Smooth muscle cell (in vitro differentiated cells): ENCODE measurements at regions not wholly inside any gene's neighbourhood (a gene's known extent, or its start where the extent isn't known, plus 50 kb on each side); places are given as distances from the start of the nearest gene placed in this dataset.
A peak's percentile ranks its signal among the peaks of the same experiment; 100 is the strongest.

Experiments used
- DNase-seq: peaks from one replicate; lab custom pipeline; 2025; ENCODE audit not compliant: unreplicated experiment; lab: John Stamatoyannopoulos, UW
- H2AFZ ChIP-seq: fragments of 200-600 bp; sonication (generic); 2 replicates; pipeline ENCODE4 v1.6.0; 2016; ENCODE audit warnings: antibody characterized with exemption, low read depth, mild to moderate bottlenecking
- H3F3A ChIP-seq: fragments of 200-600 bp; sonication (generic); 2 replicates; pipeline ENCODE4 v1.6.0; 2017; ENCODE audit warnings: antibody characterized with exemption, low read depth
- H3K27ac ChIP-seq: fragments of 200-600 bp; sonication (generic); 2 replicates; pipeline ENCODE4 v1.5.1; 2016; ENCODE audit warnings: low read depth, mild to moderate bottlenecking
- H3K27me3 ChIP-seq: fragments of 200-600 bp; sonication (generic); 2 replicates; pipeline ENCODE4 v1.6.1; 2016; ENCODE audit warnings: low read depth, mild to moderate bottlenecking
- H3K36me3 ChIP-seq: fragments of 200-600 bp; sonication (generic); 2 replicates; pipeline ENCODE4 v1.5.1; 2016; ENCODE audit warnings: low read depth
- H3K4me1 ChIP-seq: fragments of 200-600 bp; sonication (generic); 2 replicates; pipeline ENCODE4 v1.5.1; 2016; ENCODE audit warnings: low read depth
- H3K4me2 ChIP-seq: fragments of 200-600 bp; sonication (generic); 2 replicates; pipeline ENCODE4 v1.6.0; 2016; ENCODE audit warnings: mild to moderate bottlenecking
- H3K4me3 ChIP-seq: fragments of 200-600 bp; sonication (generic); 2 replicates; pipeline ENCODE4 v1.5.1; 2016; ENCODE audit warnings: mild to moderate bottlenecking
- H3K79me2 ChIP-seq: fragments of 200-600 bp; sonication (generic); 2 replicates; pipeline ENCODE4 v1.6.0; 2016; ENCODE audit warnings: low read depth, mild to moderate bottlenecking
- H3K9ac ChIP-seq: fragments of 200-600 bp; sonication (generic); 2 replicates; pipeline ENCODE4 v1.6.0; 2016; ENCODE audit warnings: low read depth
- H3K9me3 ChIP-seq: fragments of 200-600 bp; sonication (generic); replicated peaks from 2 replicates; pipeline ENCODE4 v1.5.1; 2016; ENCODE audit warnings: low read depth
- H4K20me1 ChIP-seq: fragments of 200-600 bp; sonication (generic); 2 replicates; pipeline ENCODE4 v1.6.0; 2016; ENCODE audit warnings: low read depth
- WGBS: methylation state at CpG from one replicate; pipeline ENCODE4 v1.1.7; 2016; ENCODE audit warnings: low lambda C conversion rate; 5-methylcytosine and 5-hydroxymethylcytosine counted together
- TF ChIP-seq, protein P1 (sequence below): fragments of 200-600 bp; sonication (generic); IDR thresholded peaks from 2 replicates; pipeline ENCODE4 v1.5.1; 2017; ENCODE audit warnings: borderline replicate concordance, mild to moderate bottlenecking, antibody characterized with exemption; ENCODE audit not compliant: insufficient read depth, poor library complexity, severe bottlenecking

DNA sequence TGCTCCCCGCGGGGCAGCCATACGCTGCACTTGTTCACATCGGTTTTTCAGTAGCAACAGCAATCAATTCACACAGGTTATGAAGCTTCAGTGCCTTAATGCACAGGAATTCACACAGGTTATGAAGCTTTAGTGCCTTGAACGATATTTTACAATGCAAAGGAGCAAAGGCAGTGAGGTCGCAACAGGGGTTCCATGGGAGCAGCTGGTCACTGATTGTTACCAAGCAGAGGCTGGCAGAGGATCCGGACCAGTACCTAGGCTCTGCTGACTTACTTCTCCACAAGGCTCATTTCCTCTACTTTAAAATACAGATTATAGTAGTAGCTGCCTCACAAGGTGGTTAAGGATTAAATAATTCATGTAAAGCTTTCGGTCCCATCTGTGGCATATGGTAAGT is 95.2 kb upstream of the ODAD2 start:
- no peaks in the 10 kb centered on the region for H3K79me2 ChIP-seq
- H3K4me1 ChIP-seq: no peaks in the 10 kb centered on the region
- DNase-seq: no peak
- no peak overlapping the region for H3K4me3 ChIP-seq
- H3K9me3 ChIP-seq: no peaks in the 10 kb centered on the region
- TF ChIP-seq, protein P1, sequence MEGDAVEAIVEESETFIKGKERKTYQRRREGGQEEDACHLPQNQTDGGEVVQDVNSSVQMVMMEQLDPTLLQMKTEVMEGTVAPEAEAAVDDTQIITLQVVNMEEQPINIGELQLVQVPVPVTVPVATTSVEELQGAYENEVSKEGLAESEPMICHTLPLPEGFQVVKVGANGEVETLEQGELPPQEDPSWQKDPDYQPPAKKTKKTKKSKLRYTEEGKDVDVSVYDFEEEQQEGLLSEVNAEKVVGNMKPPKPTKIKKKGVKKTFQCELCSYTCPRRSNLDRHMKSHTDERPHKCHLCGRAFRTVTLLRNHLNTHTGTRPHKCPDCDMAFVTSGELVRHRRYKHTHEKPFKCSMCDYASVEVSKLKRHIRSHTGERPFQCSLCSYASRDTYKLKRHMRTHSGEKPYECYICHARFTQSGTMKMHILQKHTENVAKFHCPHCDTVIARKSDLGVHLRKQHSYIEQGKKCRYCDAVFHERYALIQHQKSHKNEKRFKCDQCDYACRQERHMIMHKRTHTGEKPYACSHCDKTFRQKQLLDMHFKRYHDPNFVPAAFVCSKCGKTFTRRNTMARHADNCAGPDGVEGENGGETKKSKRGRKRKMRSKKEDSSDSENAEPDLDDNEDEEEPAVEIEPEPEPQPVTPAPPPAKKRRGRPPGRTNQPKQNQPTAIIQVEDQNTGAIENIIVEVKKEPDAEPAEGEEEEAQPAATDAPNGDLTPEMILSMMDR: no peak
- H3K36me3 ChIP-seq: no peaks in the 10 kb centered on the region
- no peak overlapping the region for H2AFZ ChIP-seq
- WGBS: 91% methylated on average over 8 of the region's 8 CpGs
- H3K9ac ChIP-seq: no peak overlapping the region
- no peaks in the 10 kb centered on the region for H3K27me3 ChIP-seq
- H3F3A ChIP-seq: no peaks in the 10 kb centered on the region
- H3K27ac ChIP-seq: no peak overlapping the region
- no peaks in the 10 kb centered on the region for H4K20me1 ChIP-seq
- no peak overlapping the region for H3K4me2 ChIP-seq

DNA sequence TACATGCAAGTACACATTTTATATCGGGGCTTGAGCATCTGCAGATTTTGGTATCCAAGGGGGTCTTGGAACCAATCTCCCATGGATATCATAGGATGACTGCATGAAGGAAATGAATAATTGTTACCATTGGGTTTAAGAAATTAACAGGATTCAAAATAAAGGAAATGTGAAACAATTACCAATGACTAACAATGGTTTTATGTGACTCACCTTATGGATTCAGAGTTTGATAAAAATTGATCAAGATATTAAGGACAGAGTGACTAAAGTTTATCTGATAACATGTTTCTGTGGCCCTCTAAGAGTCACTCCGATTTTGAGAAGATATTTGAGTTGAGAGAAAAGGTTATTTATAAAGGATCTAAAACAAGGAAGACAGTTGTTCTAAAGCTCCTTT is 93.0 kb upstream of the ODAD2 start:
- TF ChIP-seq, protein P1: no peak
- H3F3A ChIP-seq: no peaks in the 10 kb centered on the region
- no peaks in the 10 kb centered on the region for H3K9me3 ChIP-seq
- H3K9ac ChIP-seq: no peak overlapping the region
- no peaks in the 10 kb centered on the region for H3K79me2 ChIP-seq
- H2AFZ ChIP-seq: no peak overlapping the region
- DNase-seq: no peak
- no peaks in the 10 kb centered on the region for H3K4me1 ChIP-seq
- no peaks in the 10 kb centered on the region for H4K20me1 ChIP-seq
- H3K27me3 ChIP-seq: no peaks in the 10 kb centered on the region
- H3K4me2 ChIP-seq: no peak overlapping the region
- no peak overlapping the region for H3K4me3 ChIP-seq
- H3K27ac ChIP-seq: no peak overlapping the region
- H3K36me3 ChIP-seq: no peaks in the 10 kb centered on the region
- 88% methylated on average over 2 of the region's 2 CpGs for WGBS

DNA sequence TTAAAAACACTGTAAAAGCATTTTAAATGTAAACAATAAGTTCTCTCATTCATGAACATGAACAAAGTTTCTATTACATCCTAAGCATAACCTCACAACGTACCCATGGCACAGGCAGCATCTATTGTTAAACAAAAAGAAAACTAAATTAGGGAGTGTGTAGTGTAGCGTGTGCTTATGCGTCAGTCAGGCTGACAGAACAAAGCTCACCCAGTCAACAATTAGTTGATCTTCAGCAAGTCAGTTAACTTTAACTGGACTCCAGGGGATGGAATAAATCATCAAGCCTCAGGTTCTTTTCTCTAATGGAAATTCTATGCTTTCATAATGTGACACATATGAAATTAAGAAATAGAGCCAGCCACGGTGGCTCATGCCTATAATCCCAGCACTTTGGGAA is 91.6 kb upstream of the ODAD2 start:
- H3F3A ChIP-seq: no peaks in the 10 kb centered on the region
- TF ChIP-seq, protein P1: no peak
- H3K9me3 ChIP-seq: no peaks in the 10 kb centered on the region
- no peak overlapping the region for H3K4me3 ChIP-seq
- H4K20me1 ChIP-seq: no peaks in the 10 kb centered on the region
- DNase-seq: no peak
- H3K27me3 ChIP-seq: no peaks in the 10 kb centered on the region
- H3K36me3 ChIP-seq: no peaks in the 10 kb centered on the region
- H3K4me1 ChIP-seq: no peaks in the 10 kb centered on the region
- H3K27ac ChIP-seq: peak overlapping the region; percentile 96
- H3K9ac ChIP-seq: no peak overlapping the region
- H2AFZ ChIP-seq: no peak overlapping the region
- no peak overlapping the region for H3K4me2 ChIP-seq
- WGBS: 85% methylated on average over 4 of the region's 4 CpGs
- no peaks in the 10 kb centered on the region for H3K79me2 ChIP-seq

DNA sequence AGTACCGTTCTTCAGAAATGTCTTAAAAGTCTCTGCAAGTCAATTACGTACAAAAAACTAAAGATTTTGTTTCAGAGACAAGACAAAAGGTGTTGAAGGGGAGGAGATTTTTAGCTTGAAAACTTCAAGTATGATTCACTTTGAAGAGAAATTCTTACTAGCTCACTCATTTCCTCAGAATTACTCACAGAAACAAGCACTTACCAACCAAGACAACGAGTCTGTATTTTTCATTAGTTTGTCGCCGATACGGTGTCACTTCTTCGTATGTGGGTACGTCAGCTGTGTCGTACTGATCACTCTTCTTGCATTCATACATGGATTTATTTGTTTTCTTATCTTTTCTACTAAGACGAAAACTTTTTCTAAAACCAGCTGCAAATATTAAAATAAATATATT is 90.6 kb upstream of the ODAD2 start:
- TF ChIP-seq, protein P1: no peak
- H3K4me3 ChIP-seq: no peak overlapping the region
- no peaks in the 10 kb centered on the region for H4K20me1 ChIP-seq
- H3K4me2 ChIP-seq: peak overlapping the region; percentile 80
- no peaks in the 10 kb centered on the region for H3K9me3 ChIP-seq
- no peaks in the 10 kb centered on the region for H3K27me3 ChIP-seq
- no peaks in the 10 kb centered on the region for H3F3A ChIP-seq
- peak overlapping the region; percentile 96 for H3K27ac ChIP-seq
- DNase-seq: no peak
- H3K4me1 ChIP-seq: no peaks in the 10 kb centered on the region
- peak overlapping the region; percentile 48 for H2AFZ ChIP-seq
- H3K36me3 ChIP-seq: no peaks in the 10 kb centered on the region
- no peaks in the 10 kb centered on the region for H3K79me2 ChIP-seq
- 45% methylated on average over 10 of the region's 10 CpGs for WGBS
- peak overlapping the region; percentile 88 for H3K9ac ChIP-seq
